ENCODE measurements at regions not wholly inside any gene's neighbourhood (a gene's known extent, or its start where the extent isn't known, plus 50 kb on each side); places are given as distances from the start of the nearest gene placed in this dataset.

DNA sequence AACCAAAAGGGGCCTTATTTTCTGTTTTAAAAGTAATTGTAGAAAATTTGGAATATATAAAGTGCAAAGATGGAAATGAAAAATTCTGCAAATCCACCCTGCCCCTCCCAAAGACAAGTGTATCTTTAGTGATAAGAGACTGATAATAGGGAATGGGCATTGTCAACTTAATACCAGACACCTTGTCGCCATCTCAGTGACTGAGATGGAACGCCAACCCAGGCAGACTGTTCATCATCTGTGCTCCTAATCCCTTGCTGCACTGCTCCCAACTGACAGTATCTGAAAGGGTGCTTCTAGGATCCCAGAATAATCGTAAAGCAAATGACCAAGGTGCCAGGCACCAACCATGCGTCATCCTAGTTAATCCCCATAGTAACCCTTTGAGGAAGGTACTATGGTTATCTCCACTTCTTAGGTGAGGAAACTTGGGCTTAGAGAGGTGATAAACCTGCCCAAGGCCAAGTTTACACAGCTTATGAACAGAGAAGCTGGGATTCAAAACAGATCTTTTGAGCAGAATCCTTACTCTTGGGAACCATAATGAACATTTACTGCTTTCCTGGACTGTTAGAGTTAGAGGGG lies 583.7 kb downstream of the GATA3 start:
- H3K4me3 ChIP-seq (ENCODE audit: control insufficient read depth, low read depth, low read length) = no peak overlapping the region
- DNase-seq (ENCODE audit: low read depth) = no peak
- TF ChIP-seq, protein P1, sequence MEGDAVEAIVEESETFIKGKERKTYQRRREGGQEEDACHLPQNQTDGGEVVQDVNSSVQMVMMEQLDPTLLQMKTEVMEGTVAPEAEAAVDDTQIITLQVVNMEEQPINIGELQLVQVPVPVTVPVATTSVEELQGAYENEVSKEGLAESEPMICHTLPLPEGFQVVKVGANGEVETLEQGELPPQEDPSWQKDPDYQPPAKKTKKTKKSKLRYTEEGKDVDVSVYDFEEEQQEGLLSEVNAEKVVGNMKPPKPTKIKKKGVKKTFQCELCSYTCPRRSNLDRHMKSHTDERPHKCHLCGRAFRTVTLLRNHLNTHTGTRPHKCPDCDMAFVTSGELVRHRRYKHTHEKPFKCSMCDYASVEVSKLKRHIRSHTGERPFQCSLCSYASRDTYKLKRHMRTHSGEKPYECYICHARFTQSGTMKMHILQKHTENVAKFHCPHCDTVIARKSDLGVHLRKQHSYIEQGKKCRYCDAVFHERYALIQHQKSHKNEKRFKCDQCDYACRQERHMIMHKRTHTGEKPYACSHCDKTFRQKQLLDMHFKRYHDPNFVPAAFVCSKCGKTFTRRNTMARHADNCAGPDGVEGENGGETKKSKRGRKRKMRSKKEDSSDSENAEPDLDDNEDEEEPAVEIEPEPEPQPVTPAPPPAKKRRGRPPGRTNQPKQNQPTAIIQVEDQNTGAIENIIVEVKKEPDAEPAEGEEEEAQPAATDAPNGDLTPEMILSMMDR (conservative IDR thresholded peaks at IDR 0.05; ENCODE audit: control insufficient read depth, insufficient read depth, low read depth, low read length) = no peak

DNA sequence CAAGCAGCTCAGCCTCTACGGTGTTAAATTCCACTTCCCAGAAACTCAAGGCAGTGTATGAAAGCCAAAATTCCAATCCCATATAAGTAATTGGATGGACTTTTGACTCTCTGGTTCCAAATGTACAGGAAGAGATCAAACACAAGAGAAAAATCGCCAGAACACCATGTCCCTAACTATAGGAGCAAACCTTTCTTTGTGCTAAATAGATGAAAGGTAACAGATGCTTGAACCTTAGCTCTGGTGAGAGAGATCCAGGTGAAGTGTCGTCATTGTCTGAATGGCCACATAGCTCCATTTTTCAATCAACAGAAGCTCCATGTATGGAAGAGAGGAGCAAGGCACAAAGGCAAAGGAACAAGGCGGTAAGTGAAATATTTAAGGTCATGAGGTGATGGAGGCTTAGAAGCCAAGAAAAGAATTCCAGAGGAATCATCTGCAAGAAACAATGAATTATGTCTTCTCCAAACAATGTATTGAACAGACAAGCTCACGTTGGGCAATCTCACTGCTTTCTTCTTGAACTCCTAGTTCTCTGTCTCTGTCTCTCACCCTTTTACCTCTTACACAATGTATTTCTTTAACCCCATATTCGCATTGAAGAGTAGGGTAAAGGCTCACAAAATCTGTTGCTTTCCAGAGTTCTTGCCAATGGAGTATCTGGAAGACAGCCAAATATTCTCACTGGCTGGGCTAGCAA lies 585.1 kb downstream of the GATA3 start:
- TF ChIP-seq, protein P1 (conservative IDR thresholded peaks at IDR 0.05; ENCODE audit: control insufficient read depth, insufficient read depth, low read depth, low read length) = no peak
- DNase-seq (ENCODE audit: low read depth) = no peak
- no peak overlapping the region for H3K4me3 ChIP-seq (ENCODE audit: control insufficient read depth, low read depth, low read length)

DNA sequence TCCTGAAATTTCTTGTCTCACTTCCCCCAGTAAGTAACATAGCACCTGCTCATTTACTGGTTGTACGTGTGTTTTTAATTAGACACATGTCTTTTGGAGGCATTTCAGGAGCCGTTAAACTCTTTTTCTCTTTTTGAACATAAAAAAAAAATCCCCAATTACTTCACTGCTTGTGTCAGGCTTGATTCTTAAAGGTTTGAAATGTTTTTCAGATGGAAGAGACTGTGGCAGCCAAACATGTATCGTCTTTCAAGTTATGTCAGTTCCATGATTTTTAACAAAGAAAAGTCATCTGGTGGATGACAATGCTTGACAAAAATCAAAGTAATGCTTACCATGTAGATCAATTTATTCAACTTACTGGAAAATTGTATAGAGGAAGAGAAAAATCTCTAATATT lies 585.8 kb downstream of the GATA3 start:
- TF ChIP-seq, protein P1 (conservative IDR thresholded peaks at IDR 0.05; ENCODE audit: control insufficient read depth, insufficient read depth, low read depth, low read length) = no peak
- no peak for DNase-seq (ENCODE audit: low read depth)
- no peak overlapping the region for H3K4me3 ChIP-seq (ENCODE audit: control insufficient read depth, low read depth, low read length)

GRCh38 chr10:8640878-8641277 lies 586.4 kb downstream of the GATA3 start:
- DNase-seq (ENCODE audit: low read depth) = no peak
- TF ChIP-seq, protein P1 (conservative IDR thresholded peaks at IDR 0.05; ENCODE audit: control insufficient read depth, insufficient read depth, low read depth, low read length) = no peak

DNA sequence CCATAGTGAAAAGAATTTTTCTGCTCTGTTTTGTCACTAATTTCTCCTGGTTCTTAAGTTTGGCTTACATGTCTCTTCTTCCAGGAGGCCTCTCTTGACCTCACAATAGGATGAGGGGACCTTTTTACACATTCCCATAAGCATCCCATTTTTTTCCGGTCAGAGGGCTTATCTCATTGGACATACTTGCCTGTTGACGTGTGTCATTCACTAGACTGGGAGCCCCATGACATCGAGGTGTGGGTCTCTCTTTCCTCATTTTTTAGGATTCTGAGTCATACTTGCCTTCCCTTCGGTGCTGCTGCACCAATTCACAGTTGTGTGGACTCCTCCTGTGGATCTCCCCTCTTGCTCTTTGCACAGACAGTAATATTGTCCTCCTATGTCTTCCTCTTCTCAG lies 601.8 kb downstream of the GATA3 start:
- H3K4me3 ChIP-seq (ENCODE audit: control insufficient read depth, low read depth, low read length) = no peak overlapping the region
- TF ChIP-seq, protein P1 (conservative IDR thresholded peaks at IDR 0.05; ENCODE audit: control insufficient read depth, insufficient read depth, low read depth, low read length) = no peak

More at GRCh38 chr10:8640878-8641277, 586.4 kb downstream of the GATA3 start:
- no peak overlapping the region for H3K4me3 ChIP-seq (ENCODE audit: control insufficient read depth, low read depth, low read length)

DNA sequence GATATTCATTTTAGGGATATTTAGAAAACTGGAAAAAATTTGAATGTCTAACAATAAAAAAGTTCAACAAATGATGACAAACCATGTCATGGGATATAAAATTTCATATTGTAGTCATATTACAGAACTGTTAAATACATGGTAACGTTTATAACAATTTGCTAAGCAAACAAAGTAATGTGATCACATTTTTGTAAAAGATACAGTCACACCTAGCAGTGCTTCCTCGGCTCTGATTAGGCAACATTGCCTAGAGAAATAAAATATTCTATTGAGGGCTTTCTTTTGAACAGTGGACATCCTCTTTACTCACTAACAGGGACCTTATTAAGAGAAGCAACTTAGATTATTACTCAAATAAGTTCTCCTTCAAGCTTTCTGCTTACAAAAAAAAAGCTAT lies 605.5 kb downstream of the GATA3 start:
- H3K4me3 ChIP-seq (ENCODE audit: control insufficient read depth, low read depth, low read length) = no peak overlapping the region
- TF ChIP-seq, protein P1 (conservative IDR thresholded peaks at IDR 0.05; ENCODE audit: control insufficient read depth, insufficient read depth, low read depth, low read length) = no peak
- DNase-seq (ENCODE audit: low read depth) = no peak

More for the DNA sequence above, 601.8 kb downstream of the GATA3 start:
- no peak for DNase-seq (ENCODE audit: low read depth)
